Neuronal stem cell (in vitro differentiated cells): ENCODE measurements at regions not wholly inside any gene's neighbourhood (a gene's known extent, or its start where the extent isn't known, plus 50 kb on each side); places are given as distances from the start of the nearest gene placed in this dataset.

Experiments
- DNase-seq: peaks from one replicate; pipeline ENCODE4 v3.0.0-alpha.2; 2013; ENCODE audit warnings: low spot score
- H2AFZ ChIP-seq: one replicate; pipeline ENCODE4 v1.6.1; 2013; ENCODE audit warnings: mild to moderate bottlenecking, low read length, inconsistent platforms
- H2AK5ac ChIP-seq: 2 replicates; pipeline ENCODE4 v1.6.1; 2013; ENCODE audit warnings: low read depth, mild to moderate bottlenecking, inconsistent platforms, low read length, moderate library complexity, mixed read lengths
- H2BK120ac ChIP-seq: 2 replicates; pipeline ENCODE4 v1.6.1; 2013; ENCODE audit warnings: low read depth, mild to moderate bottlenecking, inconsistent platforms, low read length, moderate library complexity, mixed read lengths
- H2BK12ac ChIP-seq: one replicate; pipeline ENCODE4 v1.6.1; 2013; ENCODE audit warnings: low read length, inconsistent platforms
- H2BK15ac ChIP-seq: 2 replicates; pipeline ENCODE4 v1.6.1; 2013; ENCODE audit warnings: mild to moderate bottlenecking, low read length, inconsistent platforms, mixed read lengths
- H2BK5ac ChIP-seq: one replicate; pipeline ENCODE4 v1.6.1; 2013; ENCODE audit warnings: inconsistent platforms, mild to moderate bottlenecking, low read length, moderate library complexity
- H3K14ac ChIP-seq: one replicate; pipeline ENCODE4 v1.6.1; 2013; ENCODE audit warnings: low read length, inconsistent platforms
- H3K18ac ChIP-seq: 2 replicates; pipeline ENCODE4 v1.6.1; 2013; ENCODE audit warnings: low read length, inconsistent platforms
- H3K23ac ChIP-seq: 2 replicates; pipeline ENCODE4 v1.6.1; 2013; ENCODE audit warnings: low read depth, mild to moderate bottlenecking, mixed read lengths, low read length, inconsistent platforms; ENCODE audit not compliant: poor library complexity
- H3K27ac ChIP-seq: replicated peaks from 3 replicates; pipeline ENCODE4 v1.5.1; 2013; ENCODE audit warnings: low read length, inconsistent platforms
- H3K27me3 ChIP-seq, 3 experiments: 2 replicates each; pipeline ENCODE4 v1.6.1; 2013; ENCODE audit warnings: low read length in 3 of 3, mild to moderate bottlenecking in 2 of 3, inconsistent platforms in 1 of 3, low read depth in 1 of 3, mixed read lengths in 1 of 3, moderate library complexity in 1 of 3; ENCODE audit not compliant: control insufficient read depth in 3 of 3, insufficient read depth in 3 of 3
- H3K36me3 ChIP-seq, 2 donors: replicated peaks in 1 of 2; 2 replicates each; pipeline ENCODE4 v1.6.1; 2013; ENCODE audit warnings: low read length in 2 of 2; ENCODE audit not compliant: control insufficient read depth in 2 of 2, insufficient read depth in 2 of 2
- H3K4ac ChIP-seq: 2 replicates; pipeline ENCODE4 v1.6.1; 2013; ENCODE audit warnings: inconsistent platforms, mild to moderate bottlenecking, low read length, moderate library complexity
- H3K4me1 ChIP-seq, 2 donors: 1 replicate in 1 of 2; 2 replicates in 1 of 2; pipeline ENCODE4 v1.6.1; 2013; ENCODE audit warnings: low read length in 2 of 2, low read depth in 1 of 2; ENCODE audit not compliant: control insufficient read depth in 2 of 2, insufficient read depth in 1 of 2
- H3K4me2 ChIP-seq: one replicate; pipeline ENCODE4 v1.6.1; 2013; ENCODE audit warnings: mild to moderate bottlenecking, low read length, inconsistent platforms; ENCODE audit not compliant: insufficient read depth, poor library complexity, severe bottlenecking
- H3K4me3 ChIP-seq, 2 donors: 2 replicates each; pipeline ENCODE4 v1.5.1; 2013; ENCODE audit warnings: low read length in 2 of 2, mild to moderate bottlenecking in 2 of 2, inconsistent platforms in 1 of 2, moderate library complexity in 1 of 2
- H3K79me1 ChIP-seq: one replicate; pipeline ENCODE4 v1.6.1; 2013; ENCODE audit warnings: low read depth, mild to moderate bottlenecking, inconsistent platforms, low read length, moderate library complexity
- H3K9ac ChIP-seq: one replicate; pipeline ENCODE4 v1.6.1; 2013; ENCODE audit warnings: mild to moderate bottlenecking, low read depth, low read length, inconsistent platforms; ENCODE audit not compliant: poor library complexity
- H3K9me3 ChIP-seq, 2 donors: replicated peaks in 1 of 2; 2 replicates each; pipeline versions ENCODE3 to v1.6.1; 2013; ENCODE audit warnings: low read length in 2 of 2, mild to moderate bottlenecking in 2 of 2, inconsistent platforms in 1 of 2, low read depth in 1 of 2, mixed read lengths in 1 of 2, moderate library complexity in 1 of 2; ENCODE audit not compliant: control insufficient read depth in 2 of 2, insufficient read depth in 1 of 2
- H4K8ac ChIP-seq: one replicate; pipeline ENCODE4 v1.6.1; 2013; ENCODE audit warnings: low read depth, mild to moderate bottlenecking, inconsistent platforms, low read length, moderate library complexity
- H4K91ac ChIP-seq: one replicate; pipeline ENCODE4 v1.6.1; 2013; ENCODE audit warnings: low read length, low read depth, mild to moderate bottlenecking, inconsistent platforms; ENCODE audit not compliant: poor library complexity
- WGBS, 2 donors: extraction: QIAGEN DNeasy Blood & Tissue Kit; methylation state at CpG; one replicate each; pipeline ENCODE4 v1.1.7; 2013; ENCODE audit warnings: missing lambda C conversion rate in 2 of 2, mixed read lengths in 1 of 2; ENCODE audit not compliant: insufficient read length in 2 of 2, insufficient replicate concordance in 1 of 2; ENCODE audit errors: extremely low coverage in 2 of 2; 5-methylcytosine and 5-hydroxymethylcytosine counted together

GRCh38 chr2:144889348-144889747 is 369.4 kb upstream of the ZEB2 start:
- no CpG with 5 or more reads among the region's 5 CpGs for WGBS, 2 donors
- H3K4ac ChIP-seq: no peak overlapping the region
- no peak overlapping the region for H3K18ac ChIP-seq
- no peak overlapping the region for H2BK15ac ChIP-seq
- no peaks in the 10 kb centered on the region for H3K79me1 ChIP-seq
- H4K91ac ChIP-seq: no peak overlapping the region
- no peaks in the 10 kb centered on the region for H3K9me3 ChIP-seq
- H2AK5ac ChIP-seq: no peak overlapping the region
- H3K23ac ChIP-seq: no peak overlapping the region
- no peak overlapping the region for H3K4me2 ChIP-seq
- H3K27me3 ChIP-seq: no peaks in the 10 kb centered on the region
- H2BK12ac ChIP-seq: no peak overlapping the region
- no peak overlapping the region for H2AFZ ChIP-seq
- no peak overlapping the region for H3K27ac ChIP-seq
- H3K4me1 ChIP-seq: no peaks in the 10 kb centered on the region
- H3K36me3 ChIP-seq: no peaks in the 10 kb centered on the region
- no peak overlapping the region for H3K9ac ChIP-seq
- H2BK5ac ChIP-seq: no peak overlapping the region
- no peak for DNase-seq
- no peak overlapping the region for H2BK120ac ChIP-seq
- H4K8ac ChIP-seq: no peak overlapping the region
- no peak overlapping the region for H3K4me3 ChIP-seq
- H3K14ac ChIP-seq: no peak overlapping the region

GRCh38 chr2:144886862-144887261 is 366.9 kb upstream of the ZEB2 start:
- no peak overlapping the region for H2BK5ac ChIP-seq
- no peak overlapping the region for H3K18ac ChIP-seq
- DNase-seq: no peak
- H2BK15ac ChIP-seq: no peak overlapping the region
- H3K4me1 ChIP-seq: no peaks in the 10 kb centered on the region
- H3K4me2 ChIP-seq: no peak overlapping the region
- no peak overlapping the region for H2BK120ac ChIP-seq
- no peaks in the 10 kb centered on the region for H3K36me3 ChIP-seq
- H2AK5ac ChIP-seq: no peak overlapping the region
- H3K23ac ChIP-seq: no peak overlapping the region
- H2AFZ ChIP-seq: no peak overlapping the region
- WGBS, 2 donors: no CpG with 5 or more reads among the region's 3 CpGs
- H3K4ac ChIP-seq: no peak overlapping the region
- H3K27ac ChIP-seq: no peak overlapping the region
- H4K8ac ChIP-seq: no peak overlapping the region
- no peak overlapping the region for H4K91ac ChIP-seq
- peaks cover 0 to 4% of the 10 kb centered on the region in 2 donors for H3K9me3 ChIP-seq
- no peaks in the 10 kb centered on the region for H3K79me1 ChIP-seq
- no peak overlapping the region for H3K4me3 ChIP-seq
- no peak overlapping the region for H3K14ac ChIP-seq
- no peak overlapping the region for H3K9ac ChIP-seq
- H2BK12ac ChIP-seq: no peak overlapping the region
- no peaks in the 10 kb centered on the region for H3K27me3 ChIP-seq

GRCh38 chr2:144877893-144878292 is 358.0 kb upstream of the ZEB2 start:
- no peak for DNase-seq
- H4K91ac ChIP-seq: no peak overlapping the region
- H3K14ac ChIP-seq: no peak overlapping the region

GRCh38 chr2:144876013-144876412 is 356.1 kb upstream of the ZEB2 start:
- Histone ChIP-seq H3K4me2 (no peak overlapping the region), H3K79me1 (no peaks in the 10 kb centered on the region), H3K4me3 (no peak overlapping the region), H3K9me3 (no peaks in the 10 kb centered on the region), H2BK120ac (no peak overlapping the region), H4K91ac (no peak overlapping the region), H2AK5ac (no peak overlapping the region), H2BK12ac (no peak overlapping the region), H3K27me3 (no peaks in the 10 kb centered on the region), H2BK5ac (no peak overlapping the region), H3K36me3 (no peaks in the 10 kb centered on the region), H3K14ac (no peak overlapping the region), H2AFZ (no peak overlapping the region), H2BK15ac (no peak overlapping the region), H4K8ac (no peak overlapping the region), H3K27ac (no peak overlapping the region), H3K4me1 (no peaks in the 10 kb centered on the region), H3K9ac (no peak overlapping the region), H3K4ac (no peak overlapping the region), H3K18ac (no peak overlapping the region), H3K23ac (no peak overlapping the region)
- no peak for DNase-seq
- WGBS, 2 donors: no CpG with 5 or more reads among the region's 4 CpGs

More at GRCh38 chr2:144877893-144878292, 358.0 kb upstream of the ZEB2 start:
- Histone ChIP-seq H3K9ac (no peak overlapping the region), H3K27me3 (no peaks in the 10 kb centered on the region), H2BK120ac (no peak overlapping the region), H3K79me1 (no peaks in the 10 kb centered on the region), H3K23ac (no peak overlapping the region), H3K36me3 (no peaks in the 10 kb centered on the region), H3K4me3 (no peak overlapping the region), H4K8ac (no peak overlapping the region), H3K4ac (no peak overlapping the region), H3K27ac (no peak overlapping the region), H2AK5ac (no peak overlapping the region), H2BK12ac (no peak overlapping the region), H3K4me2 (no peak overlapping the region), H2BK15ac (no peak overlapping the region), H3K4me1 (no peaks in the 10 kb centered on the region), H2BK5ac (no peak overlapping the region), H2AFZ (no peak overlapping the region), H3K18ac (no peak overlapping the region), H3K9me3 (peaks cover 0 to 4% of the 10 kb centered on the region in 2 donors)
- WGBS, 2 donors: no CpG with 5 or more reads among the region's 8 CpGs
